ENCODE measurements at regions not wholly inside any gene's neighbourhood (a gene's known extent, or its start where the extent isn't known, plus 50 kb on each side); places are given as distances from the start of the nearest gene placed in this dataset.

DNA sequence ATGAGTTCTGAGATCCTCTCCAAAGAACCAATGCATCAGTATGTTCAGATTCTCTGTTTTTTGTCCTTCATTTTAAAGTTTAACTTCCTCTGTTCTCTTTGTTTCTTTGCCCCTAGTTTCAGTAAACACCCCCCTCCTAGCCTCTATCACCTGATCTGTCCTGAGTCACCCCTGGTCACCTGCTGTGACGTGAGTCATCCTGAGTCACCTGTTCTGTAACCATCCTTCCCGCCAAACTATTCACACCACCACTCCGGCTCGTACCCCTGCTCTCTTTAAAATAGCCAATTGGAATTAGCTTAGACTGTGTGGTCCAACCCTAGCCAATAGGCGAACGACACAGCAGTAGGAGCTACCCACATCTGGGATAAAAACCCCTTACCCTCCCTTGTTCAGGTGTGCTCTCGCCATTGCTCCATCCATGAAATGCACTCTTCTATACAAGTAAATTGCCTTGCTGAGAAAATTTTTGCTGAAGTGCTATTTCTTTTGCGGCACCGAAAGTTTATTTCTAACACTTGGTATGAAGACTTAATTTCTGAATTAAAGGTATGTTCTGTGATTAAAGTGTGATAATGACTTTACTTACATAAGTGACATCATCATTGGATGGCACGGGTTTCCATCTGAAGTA, 318.4 kb downstream of the AASDHPPT start:
- in situ Hi-C loops (cut with MboI; ENCODE audit: low pct_unique_long_range_greater_than_20kb, low sequenced_read_pairs, unreplicated experiment) = no loop called here
- TF ChIP-seq, protein P1, sequence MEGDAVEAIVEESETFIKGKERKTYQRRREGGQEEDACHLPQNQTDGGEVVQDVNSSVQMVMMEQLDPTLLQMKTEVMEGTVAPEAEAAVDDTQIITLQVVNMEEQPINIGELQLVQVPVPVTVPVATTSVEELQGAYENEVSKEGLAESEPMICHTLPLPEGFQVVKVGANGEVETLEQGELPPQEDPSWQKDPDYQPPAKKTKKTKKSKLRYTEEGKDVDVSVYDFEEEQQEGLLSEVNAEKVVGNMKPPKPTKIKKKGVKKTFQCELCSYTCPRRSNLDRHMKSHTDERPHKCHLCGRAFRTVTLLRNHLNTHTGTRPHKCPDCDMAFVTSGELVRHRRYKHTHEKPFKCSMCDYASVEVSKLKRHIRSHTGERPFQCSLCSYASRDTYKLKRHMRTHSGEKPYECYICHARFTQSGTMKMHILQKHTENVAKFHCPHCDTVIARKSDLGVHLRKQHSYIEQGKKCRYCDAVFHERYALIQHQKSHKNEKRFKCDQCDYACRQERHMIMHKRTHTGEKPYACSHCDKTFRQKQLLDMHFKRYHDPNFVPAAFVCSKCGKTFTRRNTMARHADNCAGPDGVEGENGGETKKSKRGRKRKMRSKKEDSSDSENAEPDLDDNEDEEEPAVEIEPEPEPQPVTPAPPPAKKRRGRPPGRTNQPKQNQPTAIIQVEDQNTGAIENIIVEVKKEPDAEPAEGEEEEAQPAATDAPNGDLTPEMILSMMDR (IDR thresholded peaks at IDR 0.05; ENCODE audit: extremely low read depth, insufficient read depth, missing control alignments) = no peak
- no peak for DNase-seq (ENCODE audit: low spot score)

DNA sequence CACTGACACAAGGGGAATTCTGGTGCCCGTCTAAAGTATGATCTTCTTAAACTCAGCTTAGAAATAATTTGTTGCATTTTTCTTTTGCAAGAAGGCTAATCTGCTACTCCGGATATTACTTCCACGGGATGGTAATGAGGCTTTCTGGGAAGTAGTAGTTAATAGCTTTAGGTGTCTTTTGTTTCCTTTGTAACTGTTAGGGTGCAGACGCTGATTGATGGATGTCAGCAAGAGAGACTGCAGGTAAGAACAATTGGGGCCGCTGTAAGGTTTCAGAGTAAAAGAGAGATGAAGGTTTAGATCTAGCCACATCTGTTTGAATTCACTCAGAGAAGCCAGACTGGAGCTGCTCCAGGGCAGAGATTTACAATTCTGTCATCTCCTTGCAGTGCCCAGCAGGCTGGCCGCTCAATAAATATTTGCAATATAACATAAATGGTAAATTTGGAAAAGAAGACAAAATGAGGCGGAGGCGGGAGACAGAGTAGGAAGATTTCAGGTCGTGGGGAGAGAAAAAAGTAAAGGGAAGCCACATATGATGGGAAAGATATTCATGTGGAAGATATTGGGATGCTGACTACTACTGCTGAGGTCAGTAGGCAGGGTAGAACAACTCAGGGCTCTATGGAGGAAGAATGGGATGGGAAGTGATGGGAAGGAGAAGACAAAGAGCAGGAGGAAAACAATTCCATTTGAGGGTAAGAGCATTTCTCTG, 320.5 kb downstream of the AASDHPPT start:
- in situ Hi-C loops (cut with MboI; ENCODE audit: low pct_unique_long_range_greater_than_20kb, low sequenced_read_pairs, unreplicated experiment) = no loop called here
- TF ChIP-seq, protein P1 (IDR thresholded peaks at IDR 0.05; ENCODE audit: extremely low read depth, insufficient read depth, missing control alignments) = no peak
- no peak for DNase-seq (ENCODE audit: low spot score)

DNA sequence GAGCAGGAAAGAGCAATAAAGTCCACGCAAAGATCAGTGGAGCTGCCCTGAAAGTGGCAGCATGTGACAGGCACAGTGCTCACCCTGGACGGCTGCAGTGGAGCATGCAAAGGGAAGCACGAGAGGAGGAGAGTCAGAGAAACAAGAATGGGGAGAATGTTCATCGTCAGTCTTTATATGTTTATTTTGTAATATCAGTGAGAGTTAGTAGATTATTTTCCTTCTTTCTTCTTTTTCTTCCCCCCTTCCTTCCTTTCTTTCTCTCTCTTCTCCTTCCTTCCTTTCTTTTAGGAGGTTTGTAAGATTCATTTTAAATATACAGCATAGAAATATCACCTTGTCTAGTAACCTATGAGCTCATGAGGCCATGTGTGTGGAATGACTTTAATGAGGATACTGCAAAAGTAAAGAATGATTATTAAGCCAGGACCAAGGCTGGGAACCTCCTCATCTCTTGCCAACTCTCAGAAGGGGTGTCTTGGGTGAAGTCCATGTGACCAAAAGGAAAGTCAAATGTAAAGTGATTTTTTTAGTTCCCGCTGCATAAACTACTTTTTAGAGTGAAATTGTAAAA, 321.1 kb downstream of the AASDHPPT start:
- in situ Hi-C loops (cut with MboI; ENCODE audit: low pct_unique_long_range_greater_than_20kb, low sequenced_read_pairs, unreplicated experiment) = no loop called here
- DNase-seq (ENCODE audit: low spot score) = no peak
- TF ChIP-seq, protein P1 (IDR thresholded peaks at IDR 0.05; ENCODE audit: extremely low read depth, insufficient read depth, missing control alignments) = no peak

DNA sequence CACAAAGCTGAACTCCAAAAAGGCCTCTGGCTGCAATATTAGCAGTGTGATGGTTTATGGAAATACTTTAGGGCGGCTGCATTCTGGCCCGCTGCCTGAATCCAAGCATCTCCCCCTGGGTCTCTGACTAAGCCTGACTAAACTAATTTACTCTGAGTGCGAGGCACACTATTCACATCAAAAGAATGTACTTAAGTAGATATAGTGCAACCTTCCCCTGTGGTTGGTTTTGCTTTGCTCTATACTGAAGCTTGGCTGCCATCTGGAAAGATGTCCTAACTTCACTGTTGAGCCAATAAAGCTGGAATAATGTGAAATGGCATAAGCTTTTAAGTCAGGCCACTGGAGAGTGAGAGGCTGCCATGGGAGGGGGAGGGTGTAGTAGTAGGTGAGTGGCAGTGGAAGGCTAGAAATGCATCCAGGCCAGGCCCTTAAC, 321.6 kb downstream of the AASDHPPT start:
- TF ChIP-seq, protein P1 (IDR thresholded peaks at IDR 0.05; ENCODE audit: extremely low read depth, insufficient read depth, missing control alignments) = no peak
- DNase-seq (ENCODE audit: low spot score) = no peak
- in situ Hi-C loops (cut with MboI; ENCODE audit: low pct_unique_long_range_greater_than_20kb, low sequenced_read_pairs, unreplicated experiment) = no loop called here

DNA sequence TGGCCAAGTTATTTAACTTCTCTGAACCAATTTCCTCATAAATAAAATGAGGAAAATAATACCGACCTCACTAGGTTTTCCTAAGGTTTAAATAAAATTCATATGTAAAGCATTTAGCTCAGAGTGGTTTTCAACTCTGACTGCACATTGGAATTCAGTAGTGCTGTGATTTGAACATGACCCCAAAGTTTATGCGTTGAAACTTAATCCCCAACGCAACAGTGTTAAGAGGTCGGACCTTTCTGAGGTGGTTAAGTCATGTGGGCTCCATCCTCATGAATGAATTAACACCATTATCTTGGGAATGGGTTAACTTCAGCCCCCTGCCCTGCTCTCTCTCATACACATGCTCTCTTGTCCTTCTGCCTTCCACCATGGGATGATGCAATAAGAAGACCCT, 322.2 kb downstream of the AASDHPPT start:
- in situ Hi-C loops (cut with MboI; ENCODE audit: low pct_unique_long_range_greater_than_20kb, low sequenced_read_pairs, unreplicated experiment) = no loop called here
- no peak for DNase-seq (ENCODE audit: low spot score)
- TF ChIP-seq, protein P1 (IDR thresholded peaks at IDR 0.05; ENCODE audit: extremely low read depth, insufficient read depth, missing control alignments) = no peak

DNA sequence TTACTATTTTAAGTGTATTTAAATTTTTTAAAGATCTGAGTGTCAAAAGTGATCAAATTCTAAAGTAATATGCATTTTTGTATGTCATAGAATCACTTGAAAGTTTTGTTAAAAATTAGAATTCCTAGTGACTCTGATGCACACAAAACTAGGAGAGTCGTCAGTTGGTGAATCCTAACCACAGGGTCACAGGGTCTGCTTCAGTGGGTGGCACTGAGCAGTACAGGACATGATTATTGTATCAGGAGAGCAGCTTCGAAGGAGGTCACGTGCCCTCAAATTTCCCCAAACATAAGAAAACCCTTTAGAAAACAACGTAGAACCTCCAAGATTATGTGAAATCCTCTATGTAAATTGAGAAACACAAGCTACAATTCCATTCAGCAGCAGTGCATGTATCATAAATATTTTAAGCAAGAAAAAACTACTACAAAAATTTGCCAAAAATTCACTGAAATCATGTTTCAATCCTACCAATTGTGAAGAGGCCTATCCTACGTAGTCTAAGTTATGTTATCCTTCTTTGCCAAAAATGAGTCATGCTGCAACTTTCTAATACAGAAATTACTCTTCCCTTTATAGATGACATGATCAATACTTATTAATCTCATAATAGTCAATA, 323.6 kb downstream of the AASDHPPT start:
- TF ChIP-seq, protein P1 (IDR thresholded peaks at IDR 0.05; ENCODE audit: extremely low read depth, insufficient read depth, missing control alignments) = no peak
- no peak for DNase-seq (ENCODE audit: low spot score)
- in situ Hi-C loops (cut with MboI; ENCODE audit: low pct_unique_long_range_greater_than_20kb, low sequenced_read_pairs, unreplicated experiment) = no loop called here
